Vagina (tissue), 2 donors: ENCODE measurements at regions not wholly inside any gene's neighbourhood (a gene's known extent, or its start where the extent isn't known, plus 50 kb on each side); places are given as distances from the start of the nearest gene placed in this dataset.

Experiments used
- DNase-seq, 2 donors: peaks; one replicate each; pipeline ENCODE4 v3.0.0-alpha.2; 2017; ENCODE audit errors: extremely low spot score in 2 of 2
- H3K27ac ChIP-seq: fragments of 200-600 bp; sonication (generic); one replicate; pipeline ENCODE4 v1.5.1; 2019
- H3K27me3 ChIP-seq: fragments of 200-600 bp; sonication (generic); one replicate; pipeline ENCODE4 v1.5.1; 2019
- H3K36me3 ChIP-seq, 2 donors: fragments of 200-600 bp; sonication (generic); one replicate each; pipeline ENCODE4 v1.5.1; 2017 to 2019
- H3K4me1 ChIP-seq: fragments of 200-600 bp; sonication (generic); one replicate; pipeline ENCODE4 v1.5.1; 2019
- H3K4me3 ChIP-seq, 2 donors: fragments of 200-600 bp; sonication (generic); 1 replicate in 1 of 2; 2 replicates in 1 of 2; pipeline ENCODE4 v1.5.1; 2016 to 2019
- H3K9me3 ChIP-seq: fragments of 200-600 bp; sonication (generic); one replicate; pipeline ENCODE4 v1.5.1; 2019
- POLR2A ChIP-seq, 2 donors: fragments of 450-650 bp; IDR thresholded peaks; one replicate each; pipeline ENCODE4 v1.6.1; 2017; ENCODE audit warnings: antibody characterized with exemption in 2 of 2, mild to moderate bottlenecking in 2 of 2, moderate library complexity in 2 of 2
- POLR2AphosphoS5 ChIP-seq, 2 donors: sonication (generic); formaldehyde crosslinking; IDR thresholded peaks; one replicate each; pipeline ENCODE4 v1.9.0; 2017; ENCODE audit warnings: antibody characterized with exemption in 2 of 2, mild to moderate bottlenecking in 2 of 2, low read depth in 1 of 2; ENCODE audit not compliant: insufficient read depth in 1 of 2
- intact Hi-C: fragments of 100-400 bp; cut with DNase I; formaldehyde crosslinking; loops from one replicate; pipeline ENCODE4 v1.15.1; 2023
- TF ChIP-seq, protein P1 (sequence below), 3 experiments: fragments of 450-650 bp in 2 of 3; fragments of 200-600 bp in 1 of 3; sonication (generic) in 1 of 3; IDR thresholded peaks; one replicate each; pipeline ENCODE4 v1.5.1; 2017 to 2019; ENCODE audit warnings: antibody characterized with exemption in 3 of 3, mild to moderate bottlenecking in 2 of 3, moderate library complexity in 2 of 3

DNA sequence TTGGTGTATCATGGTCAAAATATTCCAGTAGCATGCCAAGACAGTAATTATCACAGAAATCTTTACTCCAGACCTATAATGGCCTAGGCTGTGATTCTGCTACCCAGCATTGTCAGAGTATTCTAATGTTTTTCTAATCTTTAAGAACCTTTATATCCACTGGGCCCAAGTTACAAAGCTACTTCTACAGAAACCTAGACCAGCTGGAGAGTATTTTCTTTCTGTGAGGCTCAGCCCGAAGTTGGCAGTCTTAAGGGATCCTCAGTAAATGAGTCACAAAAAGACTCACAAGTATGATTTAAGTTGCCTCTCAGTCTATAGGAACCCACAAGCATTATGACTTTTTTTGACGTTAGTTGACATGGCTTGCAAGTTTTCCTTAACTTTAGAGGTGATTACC, 638.5 kb upstream of the FAM241A start:
- no peaks in the 10 kb centered on the region for H3K4me1 ChIP-seq
- intact Hi-C loops, result no loop called here
- no peaks in the 10 kb centered on the region for H3K9me3 ChIP-seq
- TF ChIP-seq POLR2AphosphoS5 (IDR thresholded peaks at IDR 0.05; ENCODE audit: insufficient read depth in 1 of 2, low read depth in 1 of 2), result no peak
- no peak for TF ChIP-seq POLR2A (IDR thresholded peaks at IDR 0.05)
- TF ChIP-seq, protein P1, sequence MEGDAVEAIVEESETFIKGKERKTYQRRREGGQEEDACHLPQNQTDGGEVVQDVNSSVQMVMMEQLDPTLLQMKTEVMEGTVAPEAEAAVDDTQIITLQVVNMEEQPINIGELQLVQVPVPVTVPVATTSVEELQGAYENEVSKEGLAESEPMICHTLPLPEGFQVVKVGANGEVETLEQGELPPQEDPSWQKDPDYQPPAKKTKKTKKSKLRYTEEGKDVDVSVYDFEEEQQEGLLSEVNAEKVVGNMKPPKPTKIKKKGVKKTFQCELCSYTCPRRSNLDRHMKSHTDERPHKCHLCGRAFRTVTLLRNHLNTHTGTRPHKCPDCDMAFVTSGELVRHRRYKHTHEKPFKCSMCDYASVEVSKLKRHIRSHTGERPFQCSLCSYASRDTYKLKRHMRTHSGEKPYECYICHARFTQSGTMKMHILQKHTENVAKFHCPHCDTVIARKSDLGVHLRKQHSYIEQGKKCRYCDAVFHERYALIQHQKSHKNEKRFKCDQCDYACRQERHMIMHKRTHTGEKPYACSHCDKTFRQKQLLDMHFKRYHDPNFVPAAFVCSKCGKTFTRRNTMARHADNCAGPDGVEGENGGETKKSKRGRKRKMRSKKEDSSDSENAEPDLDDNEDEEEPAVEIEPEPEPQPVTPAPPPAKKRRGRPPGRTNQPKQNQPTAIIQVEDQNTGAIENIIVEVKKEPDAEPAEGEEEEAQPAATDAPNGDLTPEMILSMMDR (IDR thresholded peaks at IDR 0.05), result no peak
- DNase-seq, result no peak
- H3K36me3 ChIP-seq, result no peaks in the 10 kb centered on the region
- no peak overlapping the region for H3K27ac ChIP-seq
- H3K4me3 ChIP-seq, result no peak overlapping the region
- H3K27me3 ChIP-seq, result no peaks in the 10 kb centered on the region

DNA sequence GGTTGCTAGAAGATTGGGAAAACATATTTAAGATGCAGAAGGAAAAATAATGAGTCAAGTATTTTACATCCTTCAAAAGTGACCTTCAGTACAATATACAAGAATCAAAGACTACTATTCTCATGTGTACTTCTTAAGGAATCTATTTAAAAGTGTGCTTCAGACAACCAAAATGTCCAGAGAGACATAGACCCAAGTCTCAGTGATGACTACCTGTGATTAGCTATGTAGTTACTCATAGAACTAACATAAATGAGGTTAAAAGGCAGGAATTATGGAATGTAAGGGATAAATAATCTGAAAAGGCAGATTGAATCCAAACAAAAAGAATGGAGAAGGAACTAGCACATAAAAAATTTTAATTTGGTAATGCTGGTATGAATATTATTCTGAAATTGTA, 634.7 kb upstream of the FAM241A start:
- Histone ChIP-seq H3K36me3 (no peaks in the 10 kb centered on the region), H3K27ac (no peak overlapping the region), H3K9me3 (no peaks in the 10 kb centered on the region), H3K27me3 (no peaks in the 10 kb centered on the region), H3K4me1 (no peaks in the 10 kb centered on the region), H3K4me3 (no peak overlapping the region)
- TF ChIP-seq, protein P1 (IDR thresholded peaks at IDR 0.05), result no peak
- no peak for TF ChIP-seq POLR2A (IDR thresholded peaks at IDR 0.05)
- no peak for TF ChIP-seq POLR2AphosphoS5 (IDR thresholded peaks at IDR 0.05; ENCODE audit: insufficient read depth in 1 of 2, low read depth in 1 of 2)
- intact Hi-C loops, result no loop called here
- no peak for DNase-seq

DNA sequence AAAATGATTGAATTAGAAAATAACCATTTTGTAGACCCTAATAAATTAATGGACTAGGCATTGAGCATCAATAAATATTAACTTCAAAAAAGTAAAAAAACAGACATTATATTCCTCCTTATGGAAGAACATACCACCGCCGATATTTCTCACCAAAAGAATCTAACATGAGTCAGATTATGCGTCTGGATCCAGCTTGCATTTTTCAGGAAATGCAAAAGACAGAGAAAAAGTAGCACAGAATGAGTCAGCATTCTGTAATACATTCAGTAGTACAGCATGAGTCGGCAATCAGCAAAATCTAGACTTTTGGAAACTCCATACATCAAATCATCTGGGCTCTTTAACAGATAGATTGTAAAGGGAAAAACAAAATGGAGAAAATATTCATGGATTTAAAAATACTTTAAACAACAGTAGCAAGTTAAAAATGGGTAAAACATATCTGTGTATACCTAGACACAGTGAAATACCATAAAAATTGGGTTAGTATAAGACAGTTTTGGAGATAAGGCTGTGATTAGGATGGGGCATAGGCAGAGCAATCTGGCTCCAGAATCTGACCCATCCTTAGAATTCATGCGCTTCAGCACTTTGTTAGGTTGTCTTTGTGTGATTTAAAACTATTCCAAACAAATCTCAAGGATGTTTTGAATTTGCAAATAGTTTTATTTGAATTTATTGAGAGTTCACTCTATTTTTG, 633.0 kb upstream of the FAM241A start:
- H3K27me3 ChIP-seq, result no peaks in the 10 kb centered on the region
- H3K4me3 ChIP-seq, result no peak overlapping the region
- no peak overlapping the region for H3K27ac ChIP-seq
- intact Hi-C loops, result no loop called here
- H3K9me3 ChIP-seq, result no peaks in the 10 kb centered on the region
- H3K36me3 ChIP-seq, result no peaks in the 10 kb centered on the region
- no peak for TF ChIP-seq POLR2AphosphoS5 (IDR thresholded peaks at IDR 0.05; ENCODE audit: insufficient read depth in 1 of 2, low read depth in 1 of 2)
- TF ChIP-seq POLR2A (IDR thresholded peaks at IDR 0.05), result no peak
- TF ChIP-seq, protein P1 (IDR thresholded peaks at IDR 0.05), result no peak
- H3K4me1 ChIP-seq, result no peaks in the 10 kb centered on the region
- no peak for DNase-seq

DNA sequence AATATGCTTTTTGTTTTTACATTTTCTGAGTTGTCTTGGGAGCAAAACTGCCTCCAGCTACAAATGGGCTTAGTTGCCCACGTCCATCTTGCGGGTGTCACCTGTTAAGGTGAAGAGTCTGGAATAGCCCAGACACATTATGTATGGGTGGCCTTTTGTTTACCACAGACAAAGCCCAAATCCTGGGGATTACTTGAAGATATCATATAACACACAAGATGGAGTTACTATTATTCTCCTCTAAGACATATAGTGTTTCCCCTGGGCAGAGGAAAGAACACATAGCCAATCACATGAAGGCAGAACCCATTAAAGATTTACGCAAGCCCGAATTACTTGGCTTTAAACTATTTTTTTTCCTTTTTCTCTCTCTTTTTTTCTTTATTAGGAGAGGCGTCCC, 625.6 kb upstream of the FAM241A start:
- TF ChIP-seq POLR2AphosphoS5 (IDR thresholded peaks at IDR 0.05; ENCODE audit: insufficient read depth in 1 of 2, low read depth in 1 of 2) (no peak), POLR2A (IDR thresholded peaks at IDR 0.05) (no peak)
- TF ChIP-seq, protein P1 (IDR thresholded peaks at IDR 0.05), result no peak
- DNase-seq, result no peak
- intact Hi-C loops, result no loop called here
- Histone ChIP-seq H3K27me3 (no peaks in the 10 kb centered on the region), H3K36me3 (no peaks in the 10 kb centered on the region), H3K4me3 (no peak overlapping the region), H3K4me1 (no peaks in the 10 kb centered on the region), H3K27ac (no peak overlapping the region), H3K9me3 (no peaks in the 10 kb centered on the region)

DNA sequence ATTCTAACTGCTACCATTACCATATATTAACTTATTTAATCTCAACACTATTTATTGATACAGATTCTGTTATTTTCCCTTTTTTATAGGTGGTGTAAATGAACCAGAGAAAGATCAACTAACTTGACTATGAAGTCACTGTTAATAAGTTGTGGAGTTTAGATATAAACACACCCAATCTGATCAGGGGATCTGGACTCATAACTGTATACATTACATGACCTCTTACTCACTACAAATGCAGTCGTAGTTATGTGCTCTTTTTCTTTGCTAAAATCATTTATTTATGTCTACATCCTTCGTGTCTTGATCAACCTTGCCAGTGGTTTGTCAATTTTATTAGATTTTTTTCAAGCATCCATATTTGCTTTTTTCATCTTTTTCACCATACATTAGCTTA, 614.8 kb upstream of the FAM241A start:
- TF ChIP-seq, protein P1 (IDR thresholded peaks at IDR 0.05), result no peak
- TF ChIP-seq POLR2AphosphoS5 (IDR thresholded peaks at IDR 0.05; ENCODE audit: insufficient read depth in 1 of 2, low read depth in 1 of 2) (no peak), POLR2A (IDR thresholded peaks at IDR 0.05) (no peak)
- intact Hi-C loops, result loop anchor here (5.0 to 10.0 kb wide), 2 partner anchors 174 to 257 kb away; no protein-coding TSS in a partner anchor
- H3K9me3 ChIP-seq, result no peaks in the 10 kb centered on the region
- H3K4me1 ChIP-seq, result no peaks in the 10 kb centered on the region
- H3K27ac ChIP-seq, result no peak overlapping the region
- H3K27me3 ChIP-seq, result no peaks in the 10 kb centered on the region
- H3K4me3 ChIP-seq, result no peak overlapping the region
- H3K36me3 ChIP-seq, result no peaks in the 10 kb centered on the region
- no peak for DNase-seq
